ENCODE measurements at regions not wholly inside any gene's neighbourhood (a gene's known extent, or its start where the extent isn't known, plus 50 kb on each side); places are given as distances from the start of the nearest gene placed in this dataset.

GRCh38 chr9:134240361-134240760, 76.0 kb upstream of the RNU6ATAC start:
- H3K36me3 ChIP-seq (ENCODE audit: insufficient read depth, low read length) = no peaks in the 10 kb centered on the region
- Mint-ChIP-seq H3K4me3 (ENCODE audit: unreplicated experiment) (no peak overlapping the region), H3K27me3 (ENCODE audit: low read depth, unreplicated experiment) (peaks cover 43% of the 10 kb centered on the region), H3K9me3 (ENCODE audit: unreplicated experiment) (peaks cover 2% of the 10 kb centered on the region), H3K27ac (ENCODE audit: unreplicated experiment) (no peak overlapping the region), H3K36me3 (ENCODE audit: low read depth, unreplicated experiment) (peaks cover 2% of the 10 kb centered on the region), H3K4me1 (ENCODE audit: low read depth, unreplicated experiment) (no peaks in the 10 kb centered on the region)
- no peaks in the 10 kb centered on the region for H3K4me1 ChIP-seq (ENCODE audit: insufficient read depth, low read length)
- peaks cover 30% of the 10 kb centered on the region for H3K27me3 ChIP-seq (ENCODE audit: insufficient read depth, low read length)
- H4K20me1 ChIP-seq (ENCODE audit: insufficient read depth, low read length) = no peaks in the 10 kb centered on the region
- no peak overlapping the region for H3K9ac ChIP-seq (ENCODE audit: low read length)
- no peaks in the 10 kb centered on the region for H3K9me3 ChIP-seq (ENCODE audit: insufficient read depth, low read depth, low read length)
- no peaks in the 10 kb centered on the region for H3K79me2 ChIP-seq (ENCODE audit: insufficient read depth, low read length)
- DNase-seq (ENCODE audit: low read depth) (no peak), FAIRE-seq (no peak)
- H3K4me2 ChIP-seq (ENCODE audit: low read length) = no peak overlapping the region
- H3K27ac ChIP-seq (ENCODE audit: low read depth, low read length) = no peak overlapping the region
- TF ChIP-seq EZH2 (IDR thresholded peaks at IDR 0.05; ENCODE audit: insufficient read depth, low read length) = peak; percentile 7
- TF ChIP-seq, protein P1, sequence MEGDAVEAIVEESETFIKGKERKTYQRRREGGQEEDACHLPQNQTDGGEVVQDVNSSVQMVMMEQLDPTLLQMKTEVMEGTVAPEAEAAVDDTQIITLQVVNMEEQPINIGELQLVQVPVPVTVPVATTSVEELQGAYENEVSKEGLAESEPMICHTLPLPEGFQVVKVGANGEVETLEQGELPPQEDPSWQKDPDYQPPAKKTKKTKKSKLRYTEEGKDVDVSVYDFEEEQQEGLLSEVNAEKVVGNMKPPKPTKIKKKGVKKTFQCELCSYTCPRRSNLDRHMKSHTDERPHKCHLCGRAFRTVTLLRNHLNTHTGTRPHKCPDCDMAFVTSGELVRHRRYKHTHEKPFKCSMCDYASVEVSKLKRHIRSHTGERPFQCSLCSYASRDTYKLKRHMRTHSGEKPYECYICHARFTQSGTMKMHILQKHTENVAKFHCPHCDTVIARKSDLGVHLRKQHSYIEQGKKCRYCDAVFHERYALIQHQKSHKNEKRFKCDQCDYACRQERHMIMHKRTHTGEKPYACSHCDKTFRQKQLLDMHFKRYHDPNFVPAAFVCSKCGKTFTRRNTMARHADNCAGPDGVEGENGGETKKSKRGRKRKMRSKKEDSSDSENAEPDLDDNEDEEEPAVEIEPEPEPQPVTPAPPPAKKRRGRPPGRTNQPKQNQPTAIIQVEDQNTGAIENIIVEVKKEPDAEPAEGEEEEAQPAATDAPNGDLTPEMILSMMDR (IDR thresholded peaks at IDR 0.05; ENCODE audit: insufficient read depth, low read depth, low read length) = no peak
- H2AFZ ChIP-seq (ENCODE audit: low read depth, low read length) = no peak overlapping the region
- H3K4me3 ChIP-seq (ENCODE audit: insufficient read depth, low read depth, low read length) = no peak overlapping the region

- H3K4me2 ChIP-seq (ENCODE audit: low read length) = no peak overlapping the region
- Mint-ChIP-seq H3K4me3 (ENCODE audit: unreplicated experiment) (no peak overlapping the region), H3K27me3 (ENCODE audit: low read depth, unreplicated experiment) (peaks cover 35% of the 10 kb centered on the region), H3K27ac (ENCODE audit: unreplicated experiment) (no peak overlapping the region), H3K9me3 (ENCODE audit: unreplicated experiment) (peaks cover 8% of the 10 kb centered on the region), H3K4me1 (ENCODE audit: low read depth, unreplicated experiment) (no peaks in the 10 kb centered on the region), H3K36me3 (ENCODE audit: low read depth, unreplicated experiment) (peaks cover 3% of the 10 kb centered on the region)
- no peak overlapping the region for H3K4me3 ChIP-seq (ENCODE audit: insufficient read depth, low read depth, low read length)
- H3K9ac ChIP-seq (ENCODE audit: low read length) = no peak overlapping the region
- no peaks in the 10 kb centered on the region for H4K20me1 ChIP-seq (ENCODE audit: insufficient read depth, low read length)
- DNase-seq (ENCODE audit: low read depth) = no peak
- H2AFZ ChIP-seq (ENCODE audit: low read depth, low read length) = no peak overlapping the region
- H3K4me1 ChIP-seq (ENCODE audit: insufficient read depth, low read length) = no peaks in the 10 kb centered on the region
- no peaks in the 10 kb centered on the region for H3K9me3 ChIP-seq (ENCODE audit: insufficient read depth, low read depth, low read length)
- H3K79me2 ChIP-seq (ENCODE audit: insufficient read depth, low read length) = no peaks in the 10 kb centered on the region
- TF ChIP-seq EZH2 (IDR thresholded peaks at IDR 0.05; ENCODE audit: insufficient read depth, low read length) = no peak
- TF ChIP-seq, protein P1 (IDR thresholded peaks at IDR 0.05; ENCODE audit: insufficient read depth, low read depth, low read length) = no peak
- H3K27ac ChIP-seq (ENCODE audit: low read depth, low read length) = no peak overlapping the region
- H3K27me3 ChIP-seq (ENCODE audit: insufficient read depth, low read length) = peaks cover 30% of the 10 kb centered on the region
- no peaks in the 10 kb centered on the region for H3K36me3 ChIP-seq (ENCODE audit: insufficient read depth, low read length)
- FAIRE-seq = no peak
Measured at GRCh38 chr9:134242706-134243105, 78.3 kb upstream of the RNU6ATAC start.

- no peak overlapping the region for H3K4me2 ChIP-seq (ENCODE audit: low read length)
- DNase-seq (ENCODE audit: low read depth) = no peak
- Mint-ChIP-seq H3K36me3 (ENCODE audit: low read depth, unreplicated experiment) (peaks cover 6% of the 10 kb centered on the region), H3K27me3 (ENCODE audit: low read depth, unreplicated experiment) (peaks cover 32% of the 10 kb centered on the region), H3K27ac (ENCODE audit: unreplicated experiment) (no peak overlapping the region), H3K4me1 (ENCODE audit: low read depth, unreplicated experiment) (no peaks in the 10 kb centered on the region), H3K4me3 (ENCODE audit: unreplicated experiment) (no peak overlapping the region), H3K9me3 (ENCODE audit: unreplicated experiment) (peaks cover 19% of the 10 kb centered on the region)
- H3K27me3 ChIP-seq (ENCODE audit: insufficient read depth, low read length) = peaks cover 30% of the 10 kb centered on the region
- H3K27ac ChIP-seq (ENCODE audit: low read depth, low read length) = no peak overlapping the region
- H4K20me1 ChIP-seq (ENCODE audit: insufficient read depth, low read length) = no peaks in the 10 kb centered on the region
- no peaks in the 10 kb centered on the region for H3K4me1 ChIP-seq (ENCODE audit: insufficient read depth, low read length)
- no peak overlapping the region for H2AFZ ChIP-seq (ENCODE audit: low read depth, low read length)
- TF ChIP-seq, protein P1 (IDR thresholded peaks at IDR 0.05; ENCODE audit: insufficient read depth, low read depth, low read length) = no peak
- TF ChIP-seq EZH2 (IDR thresholded peaks at IDR 0.05; ENCODE audit: insufficient read depth, low read length) = no peak
- H3K9ac ChIP-seq (ENCODE audit: low read length) = no peak overlapping the region
- no peak overlapping the region for H3K4me3 ChIP-seq (ENCODE audit: insufficient read depth, low read depth, low read length)
- H3K9me3 ChIP-seq (ENCODE audit: insufficient read depth, low read depth, low read length) = peaks cover 10% of the 10 kb centered on the region
- FAIRE-seq = no peak
- H3K36me3 ChIP-seq (ENCODE audit: insufficient read depth, low read length) = no peaks in the 10 kb centered on the region
- no peaks in the 10 kb centered on the region for H3K79me2 ChIP-seq (ENCODE audit: insufficient read depth, low read length)
Measured at GRCh38 chr9:134243778-134244467, 79.6 kb upstream of the RNU6ATAC start.
